Stimulated activated CD4-positive, alpha-beta T cell treated with anti-CD3 and anti-CD28 coated beads, Interleukin-1b, Interleukin-23, amount 100 ng/mL, for 48 hours (primary cell): ENCODE measurements at regions not wholly inside any gene's neighbourhood (a gene's known extent, or its start where the extent isn't known, plus 50 kb on each side); places are given as distances from the start of the nearest gene placed in this dataset.
"Not testable (repeated sequence)": the region's sequence is repeated elsewhere in the genome, so short reads cannot be mapped to it uniquely, and the experiment has no call there.

ENCODE experiments used
- DNase-seq: peaks from one replicate; pipeline ENCODE4 v3.0.0-alpha.2; 2020

DNA sequence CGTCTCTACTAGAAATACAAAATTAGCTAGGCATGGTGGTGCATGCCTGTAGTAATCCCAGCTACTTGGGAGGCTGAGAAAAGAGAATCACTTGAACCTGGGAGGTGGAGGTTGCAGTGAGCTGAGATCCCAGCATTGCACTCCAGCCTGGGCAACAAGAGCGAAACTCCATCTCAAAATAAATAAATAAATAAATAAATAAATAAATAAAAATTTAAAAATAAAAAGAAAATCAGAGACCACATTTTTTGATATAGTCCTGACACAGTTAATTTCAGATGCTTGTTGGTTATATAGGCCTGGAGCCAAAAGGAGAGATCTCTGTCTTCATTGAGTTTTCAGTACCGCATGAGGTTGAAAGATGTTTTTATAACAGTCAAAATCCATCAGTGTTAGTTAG is 388.3 kb downstream of the PRELID2 start:
- not testable (repeated sequence) for DNase-seq

GRCh38 chr5:145446412-145446811 is 388.7 kb downstream of the PRELID2 start:
- no peak for DNase-seq

DNA sequence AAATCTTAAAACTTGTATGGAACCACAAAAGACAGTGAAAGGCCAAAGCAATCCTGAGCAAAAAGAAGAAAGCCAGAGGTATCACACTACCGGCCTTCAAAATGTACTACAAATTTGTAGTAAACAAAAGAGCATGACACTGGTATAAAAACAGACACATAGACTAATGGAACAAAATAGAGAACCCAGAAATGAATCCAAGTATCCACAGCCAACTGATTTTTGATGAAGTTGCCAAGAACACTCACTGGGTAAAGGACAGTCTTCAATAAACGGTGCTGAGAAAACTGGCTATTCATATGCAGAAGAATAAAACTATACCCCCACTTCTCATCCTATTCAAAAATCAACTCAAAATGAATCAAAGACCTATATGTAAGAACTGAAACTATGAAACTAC is 390.1 kb downstream of the PRELID2 start:
- no peak for DNase-seq

GRCh38 chr5:145443964-145444363 is 391.2 kb downstream of the PRELID2 start:
- no peak for DNase-seq

DNA sequence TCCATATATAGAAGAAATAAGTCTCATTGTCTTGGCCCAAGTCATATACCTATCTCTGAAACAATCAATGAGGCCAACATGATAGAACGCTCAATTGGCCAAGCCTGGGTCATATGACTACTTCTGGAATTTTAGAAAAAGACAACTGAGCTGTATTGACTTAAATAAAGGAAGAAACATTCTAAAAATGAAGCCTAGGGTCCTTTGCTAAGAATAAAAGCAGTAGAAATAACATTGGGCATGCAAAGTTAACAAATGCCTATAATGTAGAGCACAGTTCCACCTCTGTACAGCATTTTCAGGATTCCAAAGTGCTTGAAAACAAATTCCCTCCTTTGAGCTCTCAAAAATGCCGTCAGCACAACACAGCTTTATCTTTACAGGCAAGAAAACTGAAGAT is 391.8 kb downstream of the PRELID2 start:
- no peak for DNase-seq

- not testable (repeated sequence) for DNase-seq
Observed at GRCh38 chr5:145442661-145443060, 392.5 kb downstream of the PRELID2 start.

- DNase-seq: no peak
Observed at GRCh38 chr5:145441228-145441627, 393.9 kb downstream of the PRELID2 start.

- no peak for DNase-seq
Observed at GRCh38 chr5:145437627-145438026, 397.5 kb downstream of the PRELID2 start.

GRCh38 chr5:145433077-145433476 is 402.1 kb downstream of the PRELID2 start:
- DNase-seq: no peak

DNA sequence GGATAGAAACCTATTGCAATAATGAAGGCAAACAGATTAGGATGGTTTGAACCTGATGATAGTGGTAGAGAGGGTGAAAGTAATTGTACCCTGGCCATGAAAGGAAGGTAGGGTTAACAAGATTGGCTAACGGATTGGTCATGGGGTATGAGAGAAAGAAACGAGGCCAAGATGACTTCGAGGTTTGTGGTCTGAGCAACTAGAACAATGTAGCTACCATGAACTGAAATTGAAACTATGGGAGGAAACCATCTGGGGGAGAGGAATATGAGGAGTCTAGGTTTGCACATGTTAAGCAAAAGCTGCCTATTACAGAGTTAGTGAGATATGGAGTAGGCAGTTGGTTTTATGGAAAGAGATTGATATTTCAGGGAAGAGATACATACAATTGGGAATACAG is 406.0 kb downstream of the PRELID2 start:
- no peak for DNase-seq

DNA sequence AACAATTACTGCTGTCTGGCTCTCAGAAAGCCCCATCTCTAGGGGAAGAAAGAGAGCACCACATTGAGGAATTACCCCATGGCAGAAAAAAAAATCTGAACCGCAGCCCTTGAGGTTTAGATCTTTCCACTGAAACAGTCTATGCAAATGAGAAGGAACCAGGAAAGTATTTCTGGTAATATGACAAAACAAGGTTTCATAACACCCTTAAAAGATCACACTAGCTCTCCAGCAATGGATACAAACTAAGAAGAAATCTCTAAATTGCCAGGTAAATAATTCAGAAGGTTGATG is 427.1 kb downstream of the PRELID2 start:
- DNase-seq: no peak

- no peak for DNase-seq
Observed at GRCh38 chr5:145407300-145408047, 427.7 kb downstream of the PRELID2 start.

GRCh38 chr5:145403992-145404391 is 431.1 kb downstream of the PRELID2 start:
- DNase-seq: no peak

DNA sequence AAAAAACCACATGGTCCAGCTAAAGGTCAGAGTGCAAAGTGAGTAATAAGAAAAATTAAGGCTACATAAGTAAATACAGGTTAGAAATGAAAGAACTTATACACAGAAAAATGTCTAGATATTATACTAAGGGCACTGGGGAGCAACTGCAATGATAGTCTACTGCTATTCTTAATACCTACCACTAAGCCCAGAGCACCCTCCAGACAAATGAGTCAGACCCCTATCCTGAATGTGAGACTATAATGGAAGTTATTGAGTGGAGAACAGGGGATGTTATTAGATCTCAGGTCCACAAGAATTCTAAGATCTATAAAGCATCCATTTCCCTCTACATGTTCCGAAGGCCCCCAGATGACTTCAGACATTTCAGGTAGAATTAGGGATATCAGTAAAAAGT is 438.3 kb downstream of the PRELID2 start:
- no peak for DNase-seq

DNA sequence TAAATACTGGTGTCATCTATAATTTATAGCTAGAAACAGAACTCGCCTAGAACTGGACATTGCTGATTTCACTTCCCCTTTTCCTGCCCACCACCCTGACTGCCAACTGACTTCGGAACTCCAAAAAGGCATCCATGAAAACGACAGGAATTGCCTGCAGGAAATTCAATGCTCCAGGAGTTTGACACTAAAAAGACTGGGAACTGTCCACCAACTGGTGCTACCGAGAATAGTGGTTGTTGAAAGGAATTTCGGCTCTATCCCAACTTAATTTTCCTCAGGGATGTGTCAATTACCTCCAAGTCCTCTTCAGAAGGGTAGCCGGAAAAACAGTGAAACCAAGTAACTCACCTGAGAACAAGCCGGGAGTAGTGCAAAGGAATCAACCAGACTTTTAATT is 440.0 kb downstream of the PRELID2 start:
- DNase-seq: not testable (repeated sequence)

DNA sequence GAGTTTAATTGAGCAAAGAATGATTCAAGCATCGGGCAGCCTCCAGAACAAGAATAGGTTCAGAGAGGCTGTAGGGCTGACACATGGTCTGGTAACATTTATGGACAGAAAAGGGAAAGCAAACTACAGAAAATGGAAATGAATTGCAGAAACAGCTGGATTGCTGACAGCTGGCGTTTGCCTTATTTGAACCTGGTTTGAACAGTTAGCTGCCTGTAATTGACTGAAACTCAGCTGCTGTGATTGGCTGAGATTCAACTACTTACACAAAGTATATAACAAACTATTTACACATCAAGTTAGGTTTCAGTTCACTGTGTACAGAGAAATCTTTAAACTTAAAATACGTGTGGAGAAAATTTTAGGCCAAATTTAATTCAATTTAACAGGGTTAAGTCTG is 441.7 kb downstream of the PRELID2 start:
- no peak for DNase-seq

- DNase-seq: no peak
Observed at GRCh38 chr5:145389047-145389446, 446.1 kb downstream of the PRELID2 start.

- no peak for DNase-seq
Observed at GRCh38 chr5:145385276-145385675, 449.9 kb downstream of the PRELID2 start.

- DNase-seq: no peak
Observed at GRCh38 chr5:145378226-145378625, 456.9 kb downstream of the PRELID2 start.

DNA sequence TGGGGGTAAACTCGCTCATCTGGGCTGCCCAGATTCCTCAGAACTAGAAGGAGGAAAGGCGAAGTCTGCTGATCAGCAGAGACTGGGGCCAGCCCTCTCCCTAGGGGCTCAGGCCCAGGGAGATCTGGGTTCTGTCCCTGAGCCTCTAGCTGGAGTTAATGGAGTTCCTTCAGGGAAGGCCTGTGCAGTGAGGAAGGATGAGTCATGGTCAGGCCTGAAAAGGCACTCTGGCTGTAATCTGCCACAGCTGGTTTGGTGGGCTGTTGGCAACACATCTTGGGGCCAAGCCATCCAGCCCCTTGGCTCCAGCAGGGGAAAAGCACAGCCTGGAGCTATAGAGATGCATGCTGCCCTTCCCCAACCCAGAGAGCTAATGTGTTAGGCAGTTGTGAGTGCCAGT is 459.6 kb downstream of the PRELID2 start:
- no peak for DNase-seq

DNA sequence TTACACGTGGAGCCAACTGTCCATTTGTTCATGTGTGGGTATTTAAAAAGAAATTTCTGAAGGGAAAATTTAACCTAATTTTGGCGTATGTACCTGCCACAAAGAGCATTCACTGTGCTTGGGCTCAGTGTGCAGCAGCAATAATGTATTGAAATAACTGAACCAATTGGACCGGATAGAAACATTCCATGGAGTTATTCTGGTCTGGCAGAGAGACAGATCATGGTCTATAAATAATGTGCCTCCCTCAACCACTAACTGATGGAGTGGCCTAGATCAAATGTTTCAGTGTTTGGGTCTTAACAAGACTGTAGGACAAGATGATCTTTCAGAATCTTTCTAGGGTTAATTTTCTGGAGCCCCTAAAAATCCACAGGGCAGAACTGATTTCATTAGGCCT is 469.7 kb downstream of the PRELID2 start:
- no peak for DNase-seq

DNA sequence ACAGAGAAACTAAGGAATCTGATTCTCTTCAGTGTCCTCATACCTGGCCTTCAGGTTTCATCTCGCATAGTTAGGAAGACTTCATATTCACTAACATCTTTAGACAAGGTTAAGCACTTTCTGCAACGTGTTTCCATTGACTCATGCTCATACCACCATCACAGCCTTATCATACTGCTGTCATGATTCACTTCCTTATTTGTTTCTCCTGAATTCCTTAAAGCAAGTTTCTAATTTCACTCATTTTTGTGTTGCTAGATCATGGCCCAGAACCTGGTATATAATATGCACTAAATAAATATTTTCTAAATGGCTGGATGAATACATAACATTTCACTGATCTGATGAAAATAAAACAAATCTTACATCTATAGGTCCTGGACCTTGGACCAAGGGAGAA is 472.9 kb downstream of the PRELID2 start:
- no peak for DNase-seq

- no peak for DNase-seq
Observed at GRCh38 chr5:145360936-145361335, 474.2 kb downstream of the PRELID2 start.

DNA sequence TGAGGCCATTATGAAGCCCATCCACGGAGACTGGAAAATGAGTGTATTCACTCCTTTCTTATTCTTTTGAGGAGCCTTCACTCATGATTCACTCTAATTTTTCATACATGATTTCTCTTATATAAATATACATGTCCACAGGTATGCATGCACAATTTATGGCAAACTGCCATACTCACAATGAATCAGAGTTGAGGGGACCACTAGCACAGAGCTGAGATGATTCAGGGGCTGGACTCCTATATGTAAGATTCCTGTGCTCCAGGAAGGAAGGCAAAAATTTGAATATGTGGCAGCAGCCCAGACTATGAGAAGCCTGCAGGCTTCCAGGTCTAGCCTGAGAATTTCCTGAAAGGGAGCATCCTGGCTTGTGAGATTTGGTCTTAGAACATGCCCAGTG is 484.6 kb downstream of the PRELID2 start:
- DNase-seq: no peak

DNA sequence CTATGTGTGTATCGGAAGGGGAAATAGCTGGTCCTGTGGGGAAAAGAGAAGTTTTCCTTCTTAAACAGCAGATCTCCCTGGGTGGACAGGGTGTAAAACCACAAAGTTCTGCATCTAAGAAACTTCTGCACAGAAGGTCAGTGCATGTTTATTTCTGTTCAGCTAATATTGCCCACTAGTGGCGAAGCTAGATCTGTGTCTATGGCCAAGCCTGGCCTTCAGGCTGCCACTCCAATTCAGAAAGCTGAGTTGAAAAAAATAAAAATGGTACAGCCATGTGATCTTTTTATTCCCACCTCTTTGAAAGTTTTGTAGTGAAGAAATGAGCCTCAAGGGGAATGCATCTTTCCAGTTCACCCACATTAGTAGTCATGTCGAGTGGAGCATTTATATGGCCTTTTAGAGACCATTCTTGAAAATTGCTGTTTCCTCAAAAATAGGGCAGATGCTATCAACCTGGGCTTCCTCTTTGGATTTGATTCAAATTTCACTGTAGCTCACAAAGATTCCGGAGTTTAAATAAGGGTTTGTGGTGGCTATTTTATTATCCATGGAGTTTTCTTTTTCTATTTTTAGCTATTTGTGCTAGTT is 488.0 kb downstream of the PRELID2 start:
- DNase-seq: no peak
